ENCODE measurements at regions not wholly inside any gene's neighbourhood (a gene's known extent, or its start where the extent isn't known, plus 50 kb on each side); places are given as distances from the start of the nearest gene placed in this dataset.

- no peak overlapping the region for H2BK15ac ChIP-seq (ENCODE audit: low read length)
- H2BK120ac ChIP-seq (replicated peaks; ENCODE audit: low read depth, low read length): no peak overlapping the region
- H3K56ac ChIP-seq (replicated peaks; ENCODE audit: insufficient read length, low read depth, low read length): no peak overlapping the region
- H3K23ac ChIP-seq (ENCODE audit: insufficient read length): no peak overlapping the region
- no peak overlapping the region for H3K9ac ChIP-seq (replicated peaks in 1 of 4; ENCODE audit: extremely low read depth in 1 of 4, low read depth in 3 of 4, low read length in 3 of 4)
- H3K14ac ChIP-seq (ENCODE audit: insufficient read length): no peak overlapping the region
- H2AFZ ChIP-seq (ENCODE audit: low read length): no peak overlapping the region
- no peak overlapping the region for H4K91ac ChIP-seq (replicated peaks; ENCODE audit: insufficient read length, low read length)
- H3K27me3 ChIP-seq (replicated peaks in 1 of 4; ENCODE audit: control insufficient read depth in 3 of 4, extremely low read depth in 1 of 4, insufficient read depth in 3 of 4, low read length in 3 of 4): no peaks in the 10 kb centered on the region
- H3K9me3 ChIP-seq (ENCODE audit: insufficient read depth in 2 of 2, low read depth in 1 of 2, low read length in 1 of 2): no peaks in the 10 kb centered on the region
- no peaks in the 10 kb centered on the region for H4K20me1 ChIP-seq (replicated peaks in 1 of 2; ENCODE audit: control insufficient read depth in 1 of 2, insufficient read depth in 2 of 2, low read length in 2 of 2)
- no peak overlapping the region for H4K8ac ChIP-seq (ENCODE audit: extremely low read depth, insufficient read depth, low read length)
- H3K4me1 ChIP-seq (replicated peaks in 1 of 4; ENCODE audit: control insufficient read depth in 3 of 4, insufficient read depth in 4 of 4, low read length in 3 of 4): peaks cover 0 to 19% (median 8%) of the 10 kb centered on the region in 4 experiments; a peak in 4 of 7 replicates
- H3K4ac ChIP-seq (replicated peaks; ENCODE audit: insufficient read length, low read depth, low read length): no peak overlapping the region
- FAIRE-seq: no peak
- H3K36me3 ChIP-seq (ENCODE audit: control insufficient read depth in 2 of 4, insufficient read depth in 4 of 4, low read length in 3 of 4): no peaks in the 10 kb centered on the region
- no peak for DNase-seq (ENCODE audit: low read depth in 1 of 2, low spot score in 2 of 2)
- H3K79me2 ChIP-seq (ENCODE audit: control insufficient read depth in 1 of 2, insufficient read depth in 2 of 2, low read length in 2 of 2): no peaks in the 10 kb centered on the region
- no peak overlapping the region for H3K27ac ChIP-seq (ENCODE audit: low read depth, low read length)
- H3K18ac ChIP-seq (ENCODE audit: extremely low read depth, low read length): no peak overlapping the region
- no peak overlapping the region for H3K4me2 ChIP-seq (ENCODE audit: insufficient read depth in 1 of 2, low read depth in 2 of 2, low read length in 2 of 2)
- H2AK5ac ChIP-seq (ENCODE audit: low read depth, low read length): no peak overlapping the region
- no peak overlapping the region for H3K4me3 ChIP-seq (ENCODE audit: extremely low read depth in 1 of 4, insufficient read depth in 2 of 4, low read depth in 3 of 4, low read length in 4 of 4)
- CTCF ChIA-PET (ENCODE audit: partially characterized antibody): interaction anchor here (0.6 kb wide), 1 partner anchor 443 kb away, joined by 3 read pairs; no protein-coding TSS in a partner anchor
- H3K79me1 ChIP-seq (ENCODE audit: low read depth, low read length): no peaks in the 10 kb centered on the region
- H2BK5ac ChIP-seq (ENCODE audit: low read depth, low read length): no peak overlapping the region
- no peaks in the 10 kb centered on the region for H3K23me2 ChIP-seq (ENCODE audit: low read depth, low read length)
- no peak overlapping the region for H4K5ac ChIP-seq (ENCODE audit: insufficient read length, low read depth, low read length)
- POLR2A ChIA-PET (ENCODE audit: partially characterized antibody): no interaction called here
- TF ChIP-seq USF2 (IDR thresholded peaks at IDR 0.05; ENCODE audit: low read length) (no peak), KDM1A (IDR thresholded peaks at IDR 0.05; ENCODE audit: borderline replicate concordance, low read length) (no peak), EP300 (IDR thresholded peaks at IDR 0.05; ENCODE audit: borderline replicate concordance in 1 of 2, low read depth in 2 of 2, low read length in 2 of 2) (no peak), HDAC2 (IDR thresholded peaks at IDR 0.05; ENCODE audit: borderline replicate concordance in 1 of 2, low read depth in 2 of 2, low read length in 2 of 2) (no peak), SIX5 (IDR thresholded peaks at IDR 0.05; ENCODE audit: low read depth, low read length) (no peak), GABPA (IDR thresholded peaks at IDR 0.05; ENCODE audit: borderline replicate concordance, insufficient read depth, low read length) (no peak), POLR2A (IDR thresholded peaks at IDR 0.05; ENCODE audit: control extremely low read depth in 1 of 2, low read depth in 2 of 2, low read length in 2 of 2) (no peak), SIN3A (conservative IDR thresholded peaks at IDR 0.05 in 1 of 2, IDR thresholded peaks at IDR 0.05 in 1 of 2; ENCODE audit: low read depth in 1 of 2, low read length in 2 of 2) (no peak), SIRT6 (IDR thresholded peaks at IDR 0.05; ENCODE audit: low read length) (no peak), MAX (IDR thresholded peaks at IDR 0.05) (no peak), FOSL1 (IDR thresholded peaks at IDR 0.05; ENCODE audit: insufficient read depth, low read depth, low read length) (no peak), CHD1 (IDR thresholded peaks at IDR 0.05; ENCODE audit: low read depth, low read length) (no peak)
- WGBS, 2 experiments (ENCODE audit: extremely low coverage in 1 of 2, insufficient coverage in 1 of 2, insufficient read length in 1 of 2, insufficient replicate concordance in 2 of 2, low coverage in 1 of 2, low lambda C conversion rate in 2 of 2, missing lambda C conversion rate in 1 of 2): 91% methylated on average over 5 of the region's 5 CpGs; no CpG with 5 or more reads in 1 of the 2 experiments
- H2BK20ac ChIP-seq (ENCODE audit: low read length): no peak overlapping the region
- no peak overlapping the region for H2BK12ac ChIP-seq (ENCODE audit: low read depth, low read length)
Observed at GRCh38 chr12:126557659-126558058, 1492.4 kb downstream of the AACS start.
